Hypothalamus (tissue), 51 donors: ENCODE measurements at regions not wholly inside any gene's neighbourhood (a gene's known extent, or its start where the extent isn't known, plus 50 kb on each side); places are given as distances from the start of the nearest gene placed in this dataset.

ENCODE experiments used
- DNase-seq, 51 donors: peaks; one replicate each; lab custom pipeline; 2025; lab: John Stamatoyannopoulos, UW

GRCh38 chr7:85612514-85612913 lies 425.7 kb upstream of the SEMA3D start:
- DNase-seq = no peak

- no peak for DNase-seq
These were observed 421.9 kb upstream of the SEMA3D start for GRCh38 chr7:85608804-85609203.

- no peak for DNase-seq
These were observed 415.3 kb upstream of the SEMA3D start for GRCh38 chr7:85602196-85602595.

GRCh38 chr7:85600395-85600794 lies 413.5 kb upstream of the SEMA3D start:
- DNase-seq = no peak

GRCh38 chr7:85596827-85597226 lies 410.0 kb upstream of the SEMA3D start:
- no peak for DNase-seq

DNA sequence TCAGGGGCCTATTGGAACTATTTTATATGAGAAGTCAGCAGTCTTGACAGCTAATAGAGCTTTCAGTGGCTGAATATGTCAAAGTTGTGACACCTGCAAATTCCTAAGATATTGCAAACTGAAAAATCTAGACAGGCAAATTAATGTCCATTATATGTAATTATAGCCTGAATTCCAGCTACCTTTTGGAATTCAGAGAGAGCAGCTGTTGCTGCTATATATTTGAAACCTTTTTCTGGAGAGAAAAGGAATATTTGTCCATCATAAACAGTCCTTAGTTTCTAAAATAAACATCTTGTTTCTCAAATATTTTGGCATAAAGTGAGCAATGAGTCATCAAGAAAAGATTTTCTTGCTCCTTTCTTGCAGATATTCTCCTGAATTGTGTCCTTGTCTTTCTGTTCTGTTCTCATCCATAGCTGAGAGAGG lies 408.9 kb upstream of the SEMA3D start:
- DNase-seq = no peak

DNA sequence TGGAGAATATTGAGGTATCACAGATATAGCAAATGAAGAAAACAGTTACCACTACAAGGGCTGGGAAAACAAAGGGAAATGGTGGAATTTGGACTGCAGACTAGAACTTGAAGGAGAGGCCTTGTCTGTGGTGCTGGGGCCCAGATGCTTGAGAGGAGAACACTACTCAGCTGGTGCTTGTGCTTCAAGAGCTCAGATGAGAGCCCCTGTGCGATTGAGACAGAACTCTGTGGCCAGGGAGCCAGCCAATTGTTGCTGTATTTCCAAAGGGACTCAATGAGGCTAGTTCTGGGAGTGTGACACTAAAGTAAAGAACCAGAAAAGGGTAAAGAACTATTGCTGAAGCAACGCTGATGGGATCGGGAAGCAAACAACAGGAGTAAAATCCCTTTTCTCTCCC lies 406.5 kb upstream of the SEMA3D start:
- no peak for DNase-seq

DNA sequence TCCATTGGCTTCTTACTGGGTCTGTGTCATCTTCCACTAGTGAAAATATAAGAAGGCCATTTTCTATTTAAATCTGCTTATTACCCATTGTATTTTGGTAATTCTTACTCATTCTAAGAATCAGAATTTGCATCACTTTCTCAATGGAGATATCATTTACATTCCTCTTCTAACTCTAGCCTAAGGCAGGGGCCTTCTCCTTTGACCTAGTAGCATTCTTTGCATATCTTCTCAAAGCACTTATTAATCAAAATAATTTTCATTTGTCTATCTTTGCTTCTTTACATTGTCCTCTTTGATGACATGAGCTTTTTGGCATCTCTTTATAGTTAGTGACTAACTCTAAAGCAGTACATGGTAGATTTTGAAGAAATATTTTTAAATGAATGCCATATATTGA lies 400.9 kb upstream of the SEMA3D start:
- no peak for DNase-seq

- DNase-seq = no peak
These were observed 399.2 kb upstream of the SEMA3D start for GRCh38 chr7:85586091-85586490.

DNA sequence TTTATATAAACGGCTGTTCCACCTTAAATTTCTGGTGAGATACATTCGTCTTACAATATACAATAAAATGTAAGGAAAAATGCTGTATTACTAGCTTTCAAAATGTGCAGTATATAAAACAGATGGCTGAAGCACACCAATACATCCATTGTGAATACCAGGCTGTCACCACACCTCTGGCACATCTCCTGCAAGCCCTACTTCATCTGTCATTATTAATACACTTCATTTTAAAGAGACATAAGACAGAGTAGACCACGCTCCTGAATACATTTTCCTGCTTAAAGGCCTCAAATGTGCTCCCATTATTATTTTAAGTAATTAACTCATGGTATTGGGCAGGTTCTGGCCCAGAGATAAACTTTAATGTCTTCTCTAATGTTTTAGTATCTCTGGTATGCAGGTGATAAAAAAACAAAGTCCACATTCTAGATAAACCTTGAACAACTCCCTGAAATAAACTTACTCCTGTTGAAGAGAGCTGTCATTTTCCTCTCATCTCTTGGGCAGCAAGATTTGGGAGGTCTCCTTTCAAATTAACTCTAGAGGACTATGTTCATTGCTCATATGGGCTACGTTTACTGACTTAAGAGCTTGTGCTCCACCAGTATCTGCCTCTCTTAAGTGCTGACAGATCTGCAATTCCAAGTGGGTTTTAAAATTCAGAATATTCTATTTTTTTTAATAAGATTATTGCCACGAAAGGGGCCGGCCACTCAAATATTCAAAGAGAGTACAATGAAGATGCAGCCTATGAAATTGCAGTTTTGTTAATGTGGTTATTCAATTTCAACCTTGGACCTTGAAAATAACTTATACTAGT lies 396.5 kb upstream of the SEMA3D start:
- no peak for DNase-seq

GRCh38 chr7:85573844-85574243 lies 387.0 kb upstream of the SEMA3D start:
- no peak for DNase-seq

DNA sequence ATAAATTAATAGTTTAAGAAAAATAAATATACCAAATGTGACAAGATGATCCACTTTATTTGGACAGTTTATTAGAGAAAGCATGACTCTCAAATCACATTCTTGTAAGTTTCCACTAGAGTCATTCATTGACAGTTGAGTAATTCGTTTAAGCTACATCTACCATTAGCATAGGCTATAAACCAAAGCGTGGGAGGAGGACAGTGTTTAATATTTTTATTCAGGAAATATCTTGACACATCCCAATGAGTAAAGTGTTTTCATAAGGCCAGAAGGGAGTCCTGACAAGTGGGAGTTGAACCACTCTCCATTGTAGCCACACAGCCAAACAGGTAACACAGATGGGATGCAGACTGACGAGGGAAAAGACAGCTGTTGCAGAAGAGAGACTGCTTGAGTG lies 386.5 kb upstream of the SEMA3D start:
- no peak for DNase-seq

GRCh38 chr7:85570898-85571297 lies 384.0 kb upstream of the SEMA3D start:
- no peak for DNase-seq

- no peak for DNase-seq
These were observed 381.1 kb upstream of the SEMA3D start for GRCh38 chr7:85567983-85568382.

- DNase-seq = no peak
These were observed 379.4 kb upstream of the SEMA3D start for GRCh38 chr7:85566095-85566794.

DNA sequence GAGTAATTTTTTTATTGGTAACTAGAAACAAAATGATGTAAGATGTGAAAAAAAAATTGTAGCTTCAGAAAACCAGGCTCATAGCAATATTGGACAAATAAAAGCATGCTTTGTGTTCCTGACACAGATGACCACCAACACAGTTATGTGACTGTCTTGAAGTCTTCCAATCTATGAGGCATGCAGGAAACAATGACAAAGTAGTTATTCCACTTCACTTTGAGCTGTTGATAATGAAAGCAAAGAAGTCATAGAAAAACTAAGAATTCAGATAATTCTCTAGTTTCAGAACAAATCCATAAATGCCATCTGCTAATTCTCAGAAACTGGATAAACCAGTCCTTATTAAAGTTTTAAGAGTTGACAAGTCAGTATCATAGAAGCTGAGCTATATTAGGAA lies 378.4 kb upstream of the SEMA3D start:
- DNase-seq = no peak

DNA sequence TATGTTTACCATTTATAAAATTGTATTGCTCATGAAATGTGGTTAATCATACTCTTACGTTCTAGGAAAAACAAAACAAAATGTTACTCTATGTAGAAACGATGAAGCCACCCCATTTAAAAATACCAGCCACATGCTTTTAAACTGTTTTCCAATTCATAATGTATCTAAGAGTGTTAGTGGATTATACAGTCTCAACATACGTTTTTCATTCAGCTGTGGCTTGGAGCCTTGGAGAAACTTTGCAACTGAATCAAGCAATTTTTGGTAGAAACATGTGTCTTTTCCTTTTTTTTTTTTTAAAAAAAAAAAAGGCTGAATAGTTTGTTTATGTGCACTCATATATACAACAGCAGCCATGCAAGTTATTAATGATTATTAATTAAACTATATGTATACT lies 378.0 kb upstream of the SEMA3D start:
- DNase-seq = no peak

DNA sequence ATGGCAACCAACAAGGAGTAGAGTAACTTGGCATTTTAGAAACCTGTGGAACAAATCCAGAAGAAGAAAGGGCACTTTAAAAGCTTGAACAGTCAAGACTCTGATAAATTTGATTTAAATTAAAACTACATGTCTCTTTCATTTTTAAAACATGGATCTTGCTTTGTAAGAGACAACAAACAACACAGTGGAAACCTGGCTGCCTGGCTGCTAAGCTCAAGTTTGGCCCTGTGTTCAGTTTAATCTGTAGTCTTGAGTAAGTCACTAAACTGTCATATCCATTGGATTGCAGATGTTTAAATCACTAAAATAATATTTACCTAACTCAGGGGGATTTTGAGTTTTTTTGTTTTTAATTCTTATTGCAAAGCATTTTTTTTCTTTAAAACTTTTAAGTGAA lies 374.9 kb upstream of the SEMA3D start:
- no peak for DNase-seq

- DNase-seq = peak in 4 of 51 donors; percentile 2 to 52 (median 14)
These were observed 367.7 kb upstream of the SEMA3D start for GRCh38 chr7:85554236-85555178.

DNA sequence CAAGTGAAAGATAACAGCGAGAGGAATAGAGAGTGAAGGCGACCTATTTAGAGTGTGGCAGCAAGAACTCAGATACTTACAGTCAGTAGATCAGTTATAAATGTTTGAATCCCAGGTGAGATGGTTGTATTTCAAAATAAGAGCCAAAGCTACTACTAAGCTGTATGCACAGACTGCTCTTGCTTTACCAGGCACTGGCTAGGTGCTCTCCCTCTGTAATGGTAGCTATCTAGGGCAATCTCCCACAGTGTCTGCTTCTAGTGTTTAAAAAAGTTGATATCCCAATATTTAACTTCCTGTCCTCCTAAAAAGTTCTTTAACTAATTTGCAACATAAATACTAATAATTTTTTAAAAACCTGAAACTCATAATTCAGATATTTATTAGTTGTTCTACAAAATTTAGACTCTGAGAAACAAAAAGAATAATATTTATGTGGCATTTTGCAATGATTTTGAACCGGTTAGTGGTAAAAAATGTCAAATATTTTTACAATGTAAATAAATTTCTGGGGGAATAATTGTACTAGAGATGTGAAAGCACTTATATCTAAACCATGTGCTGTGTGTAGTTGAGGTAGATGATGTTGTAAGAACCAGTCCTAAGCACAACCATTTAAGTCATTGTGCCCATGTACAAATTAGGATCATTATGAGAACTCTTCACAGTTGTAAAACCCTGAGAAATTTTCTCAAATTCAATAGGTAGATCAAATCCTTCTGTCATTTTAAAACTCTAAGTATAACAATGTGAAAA lies 349.3 kb upstream of the SEMA3D start:
- DNase-seq = no peak
